CD14-positive monocyte (primary cell): ENCODE measurements at regions not wholly inside any gene's neighbourhood (a gene's known extent, or its start where the extent isn't known, plus 50 kb on each side); places are given as distances from the start of the nearest gene placed in this dataset.

Experiments
- DNase-seq, 3 donors: peaks; one replicate each; pipeline ENCODE4 v3.0.0-alpha.2; 2011 to 2022
- H2AFZ ChIP-seq: 2 replicates; pipeline ENCODE4 v1.6.0; 2012; ENCODE audit warnings: mild to moderate bottlenecking, low read depth, low read length, inconsistent platforms; ENCODE audit not compliant: insufficient read depth, poor library complexity, severe bottlenecking
- H3K27ac ChIP-seq, 2 donors: 1 replicate in 1 of 2; 2 replicates in 1 of 2; pipeline ENCODE4 v1.5.1; 2012 to 2013; ENCODE audit warnings: low read length in 2 of 2, control low read depth in 1 of 2, inconsistent platforms in 1 of 2, low read depth in 1 of 2, mild to moderate bottlenecking in 1 of 2
- H3K27me3 ChIP-seq, 2 donors: one replicate each; pipeline versions ENCODE4 v1.6.0 to v1.6.1; 2011 to 2013; ENCODE audit warnings: low read length in 2 of 2; ENCODE audit not compliant: control insufficient read depth in 2 of 2, insufficient read depth in 2 of 2
- H3K36me3 ChIP-seq, 2 donors: replicated peaks in 1 of 2; 1 replicate in 1 of 2; 2 replicates in 1 of 2; pipeline versions ENCODE4 v1.5.1 to v1.6.1; 2012 to 2013; ENCODE audit warnings: low read length in 2 of 2, control low read depth in 1 of 2, inconsistent platforms in 1 of 2, mild to moderate bottlenecking in 1 of 2; ENCODE audit not compliant: insufficient read depth in 2 of 2, control insufficient read depth in 1 of 2
- H3K4me1 ChIP-seq, 2 donors: 1 replicate in 1 of 2; 2 replicates in 1 of 2; pipeline versions ENCODE4 v1.5.1 to v1.6.1; 2012 to 2013; ENCODE audit warnings: low read length in 2 of 2, control low read depth in 1 of 2, inconsistent platforms in 1 of 2, mild to moderate bottlenecking in 1 of 2, moderate library complexity in 1 of 2; ENCODE audit not compliant: insufficient read depth in 2 of 2, control insufficient read depth in 1 of 2
- H3K4me2 ChIP-seq: replicated peaks from 2 replicates; pipeline ENCODE3; 2012; ENCODE audit warnings: low read length, moderate library complexity, mild to moderate bottlenecking; ENCODE audit not compliant: poor library complexity, severe bottlenecking; ENCODE audit errors: extremely low read depth
- H3K4me3 ChIP-seq, 3 experiments: fragments of 200-600 bp in 1 of 3; sonication (generic) in 1 of 3; replicated peaks in 1 of 3; 1 replicate in 2 of 3; 2 replicates in 1 of 3; pipeline ENCODE4 v1.5.1; 2011 to 2013; ENCODE audit warnings: low read length in 3 of 3, mild to moderate bottlenecking in 3 of 3, control low read depth in 2 of 3, low read depth in 2 of 3, inconsistent platforms in 1 of 3, moderate library complexity in 1 of 3
- H3K79me2 ChIP-seq: 2 replicates; pipeline ENCODE4 v1.6.0; 2012; ENCODE audit warnings: mild to moderate bottlenecking, control low read depth, inconsistent platforms, low read length, moderate library complexity; ENCODE audit not compliant: insufficient read depth
- H3K9ac ChIP-seq: 2 replicates; pipeline ENCODE4 v1.6.0; 2017; ENCODE audit warnings: low read length, mild to moderate bottlenecking; ENCODE audit not compliant: insufficient read depth, poor library complexity, severe bottlenecking
- H3K9me3 ChIP-seq, 2 donors: replicated peaks in 1 of 2; 1 replicate in 1 of 2; 2 replicates in 1 of 2; pipeline versions ENCODE4 v1.5.1 to v1.6.1; 2012 to 2013; ENCODE audit warnings: low read length in 2 of 2, control low read depth in 1 of 2; ENCODE audit not compliant: control insufficient read depth in 1 of 2, insufficient read depth in 1 of 2
- H4K20me1 ChIP-seq: 2 replicates; pipeline ENCODE4 v1.6.0; 2012; ENCODE audit warnings: mild to moderate bottlenecking, low read length, control low read depth, moderate library complexity; ENCODE audit not compliant: insufficient read depth
- H3K27ac Mint-ChIP-seq, 7 donors: one replicate each; pipeline ENCODE4 v1.8.0; 2020; ENCODE audit warnings: mild to moderate bottlenecking in 7 of 7, mixed read lengths in 7 of 7, moderate library complexity in 6 of 7, inconsistent platforms in 2 of 7
- H3K27me3 Mint-ChIP-seq, 3 donors: one replicate each; pipeline ENCODE4 v1.8.0; 2021 to 2022; ENCODE audit warnings: low read depth in 3 of 3, mild to moderate bottlenecking in 3 of 3, mixed read lengths in 3 of 3, moderate library complexity in 3 of 3, inconsistent platforms in 1 of 3
- H3K36me3 Mint-ChIP-seq, 2 donors: one replicate each; pipeline ENCODE4 v1.8.0; 2020; ENCODE audit warnings: mixed read lengths in 2 of 2, inconsistent platforms in 1 of 2, mild to moderate bottlenecking in 1 of 2
- H3K4me1 Mint-ChIP-seq: one replicate; pipeline ENCODE4 v1.8.0; 2020; ENCODE audit warnings: mild to moderate bottlenecking, mixed read lengths
- H3K4me3 Mint-ChIP-seq, 2 donors: one replicate each; pipeline ENCODE4 v1.8.0; 2020; ENCODE audit warnings: mild to moderate bottlenecking in 2 of 2, mixed read lengths in 2 of 2, moderate library complexity in 1 of 2
- H3K9me3 Mint-ChIP-seq, 7 donors: one replicate each; pipeline ENCODE4 v1.8.0; 2020 to 2022; ENCODE audit warnings: mixed read lengths in 7 of 7, mild to moderate bottlenecking in 6 of 7, moderate library complexity in 6 of 7, inconsistent platforms in 2 of 7
- whole genome bisulfite sequencing: methylation state at CpG from one replicate; pipeline ENCODE4 v1.1.5; 2013; ENCODE audit warnings: missing lambda C conversion rate; ENCODE audit not compliant: insufficient coverage; 5-methylcytosine and 5-hydroxymethylcytosine counted together
- intact Hi-C, 2 donors: fragments of 100-400 bp; cut with micrococcal nuclease; formaldehyde crosslinking; loops; one replicate each; pipeline versions ENCODE4 v1.15.0 to v1.15.1; 2023
- TF ChIP-seq, protein P1 (sequence below): fragments of 200-600 bp; IDR thresholded peaks from one replicate; pipeline ENCODE4 v1.8.0; 2022; ENCODE audit warnings: antibody characterized with exemption, mild to moderate bottlenecking

DNA sequence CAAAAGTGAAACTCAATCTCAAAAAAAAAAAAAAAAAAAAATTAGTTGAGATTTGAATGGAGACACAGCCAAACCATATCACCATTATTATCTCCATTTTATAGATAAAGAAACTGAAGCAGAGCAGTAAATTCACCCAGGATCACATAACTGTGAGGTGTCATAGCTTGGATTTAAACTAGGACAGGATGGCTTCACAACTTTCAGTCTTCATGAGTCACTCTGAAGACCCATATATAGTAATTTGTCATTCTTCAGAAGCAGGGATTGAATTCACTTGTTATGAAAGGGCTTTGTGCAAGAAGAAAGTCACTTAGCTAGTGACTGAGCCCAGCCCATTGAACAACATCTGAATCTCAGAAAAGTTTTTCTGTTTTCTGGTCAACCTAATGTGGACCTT is 60.5 kb upstream of the LRIG1 start:
- Histone ChIP-seq H3K4me1 (no peaks in the 10 kb centered on the region), H2AFZ (no peak overlapping the region), H3K79me2 (no peaks in the 10 kb centered on the region), H3K4me2 (no peak overlapping the region), H3K36me3 (no peaks in the 10 kb centered on the region), H4K20me1 (no peaks in the 10 kb centered on the region), H3K9ac (no peak overlapping the region), H3K9me3 (no peaks in the 10 kb centered on the region), H3K27ac (no peak overlapping the region), H3K4me3 (no peak overlapping the region), H3K27me3 (no peaks in the 10 kb centered on the region)
- no peak for DNase-seq
- intact Hi-C loops = no loop called here
- Mint-ChIP-seq H3K4me3 (no peak overlapping the region), H3K4me1 (no peaks in the 10 kb centered on the region), H3K27me3 (no peaks in the 10 kb centered on the region), H3K9me3 (peaks cover 3 to 14% (median 9%) of the 10 kb centered on the region in 7 donors), H3K36me3 (no peaks in the 10 kb centered on the region), H3K27ac (no peak overlapping the region)
- TF ChIP-seq, protein P1, sequence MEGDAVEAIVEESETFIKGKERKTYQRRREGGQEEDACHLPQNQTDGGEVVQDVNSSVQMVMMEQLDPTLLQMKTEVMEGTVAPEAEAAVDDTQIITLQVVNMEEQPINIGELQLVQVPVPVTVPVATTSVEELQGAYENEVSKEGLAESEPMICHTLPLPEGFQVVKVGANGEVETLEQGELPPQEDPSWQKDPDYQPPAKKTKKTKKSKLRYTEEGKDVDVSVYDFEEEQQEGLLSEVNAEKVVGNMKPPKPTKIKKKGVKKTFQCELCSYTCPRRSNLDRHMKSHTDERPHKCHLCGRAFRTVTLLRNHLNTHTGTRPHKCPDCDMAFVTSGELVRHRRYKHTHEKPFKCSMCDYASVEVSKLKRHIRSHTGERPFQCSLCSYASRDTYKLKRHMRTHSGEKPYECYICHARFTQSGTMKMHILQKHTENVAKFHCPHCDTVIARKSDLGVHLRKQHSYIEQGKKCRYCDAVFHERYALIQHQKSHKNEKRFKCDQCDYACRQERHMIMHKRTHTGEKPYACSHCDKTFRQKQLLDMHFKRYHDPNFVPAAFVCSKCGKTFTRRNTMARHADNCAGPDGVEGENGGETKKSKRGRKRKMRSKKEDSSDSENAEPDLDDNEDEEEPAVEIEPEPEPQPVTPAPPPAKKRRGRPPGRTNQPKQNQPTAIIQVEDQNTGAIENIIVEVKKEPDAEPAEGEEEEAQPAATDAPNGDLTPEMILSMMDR = no peak

DNA sequence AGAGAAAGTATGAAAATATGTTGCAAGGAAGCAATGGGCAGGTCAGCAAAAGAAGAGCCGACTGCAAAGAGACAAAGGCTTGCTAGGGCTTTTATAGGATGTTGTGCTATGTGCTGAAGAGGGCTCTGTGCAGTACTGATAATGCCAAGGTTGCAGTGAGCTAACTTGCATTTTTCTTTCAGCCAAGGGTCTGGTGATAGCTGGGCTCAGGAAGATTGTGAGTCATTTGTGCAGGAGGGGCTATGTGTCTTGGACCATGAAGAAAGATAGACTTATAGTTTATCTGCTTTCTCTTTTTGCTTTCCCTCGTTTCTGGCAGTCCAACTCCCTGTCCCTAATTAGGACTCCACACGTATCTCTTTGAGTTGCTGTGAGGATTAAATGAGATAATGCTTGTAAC is 64.5 kb upstream of the LRIG1 start:
- TF ChIP-seq, protein P1 = no peak
- Histone ChIP-seq H3K27me3 (no peaks in the 10 kb centered on the region), H3K79me2 (no peaks in the 10 kb centered on the region), H2AFZ (no peak overlapping the region), H3K4me1 (no peaks in the 10 kb centered on the region), H3K36me3 (no peaks in the 10 kb centered on the region), H3K4me3 (no peak overlapping the region), H4K20me1 (no peaks in the 10 kb centered on the region), H3K9ac (no peak overlapping the region), H3K9me3 (no peaks in the 10 kb centered on the region), H3K4me2 (no peak overlapping the region), H3K27ac (no peak overlapping the region)
- H3K9me3 Mint-ChIP-seq = peaks cover 0 to 9% (median 6%) of the 10 kb centered on the region in 7 donors
- no peaks in the 10 kb centered on the region for H3K36me3 Mint-ChIP-seq
- H3K27me3 Mint-ChIP-seq = peaks cover 0 to 3% (median 0%) of the 10 kb centered on the region in 3 donors
- 88% methylated on average over 1 of the region's 3 CpGs for WGBS
- no peak for DNase-seq
- no peak overlapping the region for H3K4me3 Mint-ChIP-seq
- intact Hi-C loops = no loop called here
- no peak overlapping the region for H3K27ac Mint-ChIP-seq
- H3K4me1 Mint-ChIP-seq = no peaks in the 10 kb centered on the region
